GM23338 (cell line): ENCODE measurements at regions not wholly inside any gene's neighbourhood (a gene's known extent, or its start where the extent isn't known, plus 50 kb on each side); places are given as distances from the start of the nearest gene placed in this dataset.

Source experiments
- EZH2 ChIP-seq: fragments of 200-600 bp; sonication (generic); IDR thresholded peaks from one replicate; pipeline ENCODE4 v1.8.0; 2017; ENCODE audit warnings: antibody characterized with exemption, mild to moderate bottlenecking, low read depth; ENCODE audit not compliant: unreplicated experiment
- EZH2phosphoT487 ChIP-seq: fragments of 200-600 bp; sonication (generic); IDR thresholded peaks from one replicate; pipeline ENCODE4 v1.8.1; 2018; ENCODE audit warnings: antibody characterized with exemption; ENCODE audit not compliant: unreplicated experiment
- POLR2AphosphoS5 ChIP-seq: IDR thresholded peaks from 2 replicates; pipeline ENCODE4 v1.6.1; 2016; ENCODE audit warnings: antibody characterized with exemption, low read depth
- REST ChIP-seq: IDR thresholded peaks from one replicate; pipeline ENCODE4 v1.6.1; 2018; ENCODE audit warnings: antibody characterized with exemption; ENCODE audit not compliant: unreplicated experiment
- STAT1 ChIP-seq: IDR thresholded peaks from one replicate; pipeline ENCODE4 v1.6.1; 2016; ENCODE audit warnings: antibody characterized with exemption; ENCODE audit not compliant: unreplicated experiment
- TF ChIP-seq, protein P1 (sequence below), 2 experiments: fragments of 200-600 bp in 1 of 2; sonication (generic) in 1 of 2; conservative IDR thresholded peaks; 2 replicates each; pipeline versions ENCODE4 v1.5.1 to v1.6.1; 2016 to 2017; ENCODE audit warnings: antibody characterized with exemption in 2 of 2, low read depth in 2 of 2, mild to moderate bottlenecking in 2 of 2, moderate library complexity in 1 of 2

GRCh38 chr4:4603592-4603991 is 61.7 kb upstream of the STX18 start:
- TF ChIP-seq REST: no peak
- no peak for TF ChIP-seq EZH2
- TF ChIP-seq, protein P1, sequence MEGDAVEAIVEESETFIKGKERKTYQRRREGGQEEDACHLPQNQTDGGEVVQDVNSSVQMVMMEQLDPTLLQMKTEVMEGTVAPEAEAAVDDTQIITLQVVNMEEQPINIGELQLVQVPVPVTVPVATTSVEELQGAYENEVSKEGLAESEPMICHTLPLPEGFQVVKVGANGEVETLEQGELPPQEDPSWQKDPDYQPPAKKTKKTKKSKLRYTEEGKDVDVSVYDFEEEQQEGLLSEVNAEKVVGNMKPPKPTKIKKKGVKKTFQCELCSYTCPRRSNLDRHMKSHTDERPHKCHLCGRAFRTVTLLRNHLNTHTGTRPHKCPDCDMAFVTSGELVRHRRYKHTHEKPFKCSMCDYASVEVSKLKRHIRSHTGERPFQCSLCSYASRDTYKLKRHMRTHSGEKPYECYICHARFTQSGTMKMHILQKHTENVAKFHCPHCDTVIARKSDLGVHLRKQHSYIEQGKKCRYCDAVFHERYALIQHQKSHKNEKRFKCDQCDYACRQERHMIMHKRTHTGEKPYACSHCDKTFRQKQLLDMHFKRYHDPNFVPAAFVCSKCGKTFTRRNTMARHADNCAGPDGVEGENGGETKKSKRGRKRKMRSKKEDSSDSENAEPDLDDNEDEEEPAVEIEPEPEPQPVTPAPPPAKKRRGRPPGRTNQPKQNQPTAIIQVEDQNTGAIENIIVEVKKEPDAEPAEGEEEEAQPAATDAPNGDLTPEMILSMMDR (conservative IDR thresholded peaks at IDR 0.05; ENCODE audit: low read depth in 2 of 2): no peak
- no peak for TF ChIP-seq EZH2phosphoT487
- no peak for TF ChIP-seq POLR2AphosphoS5
- TF ChIP-seq STAT1: no peak
